Coronary artery (tissue), 2 donors: ENCODE measurements at regions not wholly inside any gene's neighbourhood (a gene's known extent, or its start where the extent isn't known, plus 50 kb on each side); places are given as distances from the start of the nearest gene placed in this dataset.

Experiments used
- DNase-seq: peaks from one replicate; pipeline ENCODE4 v3.0.0-alpha.2; 2017; ENCODE audit warnings: low spot score
- H3K27ac ChIP-seq, 2 donors: fragments of 200-600 bp; sonication (generic); one replicate each; pipeline ENCODE4 v1.5.1; 2016 to 2019
- H3K4me3 ChIP-seq: fragments of 200-600 bp; sonication (generic); 2 replicates; pipeline ENCODE4 v1.5.1; 2016; ENCODE audit warnings: mild to moderate bottlenecking, moderate library complexity
- TF ChIP-seq, protein P1 (sequence below): fragments of 200-600 bp; sonication (generic); IDR thresholded peaks from one replicate; pipeline ENCODE4 v1.5.1; 2019; ENCODE audit warnings: antibody characterized with exemption

DNA sequence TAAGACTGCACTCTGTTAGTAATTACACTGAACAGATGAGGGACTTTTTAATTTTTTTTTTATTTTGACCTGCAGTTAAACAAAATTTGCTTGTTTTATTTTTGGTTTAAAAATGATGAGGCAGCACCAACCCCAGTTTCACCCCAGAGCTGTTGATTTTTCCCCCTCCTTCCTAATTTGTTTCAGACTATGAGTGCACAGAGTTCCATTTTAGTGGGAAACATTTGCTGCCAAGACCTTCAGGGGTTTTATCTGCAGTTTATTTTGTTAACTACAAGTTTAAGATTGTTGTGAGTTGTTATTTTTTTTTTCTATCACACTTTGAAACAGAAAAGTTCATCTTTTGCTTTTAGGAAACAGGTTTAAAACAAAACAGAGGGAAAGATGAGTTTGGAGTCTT is 455.9 kb upstream of the NR2F2 start:
- no peak for DNase-seq
- Histone ChIP-seq H3K4me3 (peak overlapping the region; percentile 19), H3K27ac (peak overlapping the region; percentile 61 to 72)
- TF ChIP-seq, protein P1, sequence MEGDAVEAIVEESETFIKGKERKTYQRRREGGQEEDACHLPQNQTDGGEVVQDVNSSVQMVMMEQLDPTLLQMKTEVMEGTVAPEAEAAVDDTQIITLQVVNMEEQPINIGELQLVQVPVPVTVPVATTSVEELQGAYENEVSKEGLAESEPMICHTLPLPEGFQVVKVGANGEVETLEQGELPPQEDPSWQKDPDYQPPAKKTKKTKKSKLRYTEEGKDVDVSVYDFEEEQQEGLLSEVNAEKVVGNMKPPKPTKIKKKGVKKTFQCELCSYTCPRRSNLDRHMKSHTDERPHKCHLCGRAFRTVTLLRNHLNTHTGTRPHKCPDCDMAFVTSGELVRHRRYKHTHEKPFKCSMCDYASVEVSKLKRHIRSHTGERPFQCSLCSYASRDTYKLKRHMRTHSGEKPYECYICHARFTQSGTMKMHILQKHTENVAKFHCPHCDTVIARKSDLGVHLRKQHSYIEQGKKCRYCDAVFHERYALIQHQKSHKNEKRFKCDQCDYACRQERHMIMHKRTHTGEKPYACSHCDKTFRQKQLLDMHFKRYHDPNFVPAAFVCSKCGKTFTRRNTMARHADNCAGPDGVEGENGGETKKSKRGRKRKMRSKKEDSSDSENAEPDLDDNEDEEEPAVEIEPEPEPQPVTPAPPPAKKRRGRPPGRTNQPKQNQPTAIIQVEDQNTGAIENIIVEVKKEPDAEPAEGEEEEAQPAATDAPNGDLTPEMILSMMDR, result no peak

- TF ChIP-seq, protein P1, result no peak
- Histone ChIP-seq H3K27ac (peak overlapping the region; percentile 61 to 72), H3K4me3 (peak overlapping the region; percentile 19)
- DNase-seq, result no peak
These were observed 455.3 kb upstream of the NR2F2 start for GRCh38 chr15:95875121-95875643.

DNA sequence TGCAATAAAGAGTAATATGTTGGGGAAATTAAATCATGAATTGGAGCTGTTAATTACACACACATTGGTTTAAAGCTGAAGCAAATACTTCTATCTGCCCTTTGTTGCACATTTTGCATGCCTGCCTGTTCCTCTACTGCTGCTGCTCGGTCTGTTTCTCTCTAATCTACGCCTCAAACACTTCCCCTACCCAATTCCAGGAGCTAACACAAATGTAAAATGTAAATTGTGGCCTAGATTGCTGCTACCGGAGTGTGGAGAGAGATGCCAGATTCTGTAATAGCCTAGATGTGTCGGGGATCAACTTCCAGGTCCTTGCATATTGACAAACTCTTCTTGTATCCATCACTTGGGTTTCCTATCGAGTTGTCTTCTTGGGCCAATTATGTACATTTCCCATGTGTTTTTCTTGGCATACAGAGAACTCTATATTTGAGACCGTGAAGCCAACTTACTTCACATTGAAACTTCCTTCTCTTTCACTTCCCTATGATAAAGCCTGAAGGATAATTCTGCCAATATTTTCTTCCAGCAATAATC is 450.4 kb upstream of the NR2F2 start:
- no peak for DNase-seq
- TF ChIP-seq, protein P1, result no peak
- Histone ChIP-seq H3K27ac (peak overlapping the region; percentile 34 to 67), H3K4me3 (peak overlapping the region; percentile 57)

- DNase-seq, result no peak
- TF ChIP-seq, protein P1, result no peak
- Histone ChIP-seq H3K27ac (peak overlapping the region in 1 of 2 donors; percentile 67), H3K4me3 (no peak overlapping the region)
These were observed 449.9 kb upstream of the NR2F2 start for GRCh38 chr15:95880630-95881029.

- H3K4me3 ChIP-seq, result no peak overlapping the region
- H3K27ac ChIP-seq, result no peak overlapping the region
- TF ChIP-seq, protein P1, result no peak
- DNase-seq, result no peak
These were observed 447.4 kb upstream of the NR2F2 start for GRCh38 chr15:95883064-95883463.

- TF ChIP-seq, protein P1, result no peak
- H3K4me3 ChIP-seq, result no peak overlapping the region
- DNase-seq, result no peak
- H3K27ac ChIP-seq, result no peak overlapping the region
These were observed 446.2 kb upstream of the NR2F2 start for GRCh38 chr15:95884276-95884675.

- Histone ChIP-seq H3K27ac (no peak overlapping the region), H3K4me3 (no peak overlapping the region)
- no peak for DNase-seq
- TF ChIP-seq, protein P1, result no peak
These were observed 442.7 kb upstream of the NR2F2 start for GRCh38 chr15:95887666-95888390.
